Endothelial cell of umbilical vein (primary cell): ENCODE measurements at regions not wholly inside any gene's neighbourhood (a gene's known extent, or its start where the extent isn't known, plus 50 kb on each side); places are given as distances from the start of the nearest gene placed in this dataset.

ENCODE experiments used
- BruUV-seq: library from RNA; stranded (reverse); fragments of 400-500 nt; replicated peaks from 2 replicates; lab custom pipeline; 2021; lab: Mats Ljungman, UMichigan
- CTCF ChIA-PET: fragments of 300-600, 350-600 bp; sonication (Branson Sonifier 250); formaldehyde crosslinking; loops from one replicate; lab custom pipeline; 2021; ENCODE audit warnings: antibody characterized with exemption, inconsistent platforms; lab: Charles Lee
- POLR2A ChIA-PET: fragments of 300-600, 350-600 bp; sonication (Branson Sonifier 250); formaldehyde crosslinking; loops from one replicate; lab custom pipeline; 2021; ENCODE audit warnings: antibody characterized with exemption, inconsistent platforms; lab: Charles Lee
- DNase-seq: peaks from one replicate; pipeline ENCODE4 v3.0.0-alpha.2; 2011; ENCODE audit warnings: low read depth, low spot score
- FAIRE-seq: peaks from 2 replicates; lab custom pipeline; 2011; peaks lifted over from hg19 to GRCh38; lab: Jason Lieb, UNC
- H2AFZ ChIP-seq: 2 replicates; pipeline ENCODE4 v1.6.0; 2012; ENCODE audit warnings: low read depth, low read length, control low read depth, inconsistent platforms
- H3K27ac ChIP-seq: 2 replicates; pipeline ENCODE4 v1.5.1; 2011; ENCODE audit warnings: low read depth, mild to moderate bottlenecking, control low read depth, low read length, moderate library complexity; ENCODE audit not compliant: insufficient read depth
- H3K27me3 ChIP-seq, 2 experiments: 2 replicates each; pipeline versions ENCODE4 v1.6.0 to v1.6.1; 2011; ENCODE audit warnings: low read length in 2 of 2, mixed read lengths in 1 of 2; ENCODE audit not compliant: control insufficient read depth in 2 of 2, insufficient read depth in 2 of 2
- H3K36me3 ChIP-seq, 2 experiments: 2 replicates in 1 of 2; 3 replicates in 1 of 2; pipeline ENCODE4 v1.5.1; 2011; ENCODE audit warnings: low read length in 2 of 2, mild to moderate bottlenecking in 1 of 2, moderate library complexity in 1 of 2; ENCODE audit not compliant: control insufficient read depth in 2 of 2, insufficient read depth in 2 of 2; ENCODE audit errors: extremely low read depth in 1 of 2
- H3K4me1 ChIP-seq: 3 replicates; pipeline ENCODE4 v1.5.1; 2011; ENCODE audit warnings: mild to moderate bottlenecking, low read length; ENCODE audit not compliant: control insufficient read depth, insufficient read depth; ENCODE audit errors: extremely low read depth
- H3K4me2 ChIP-seq: 2 replicates; pipeline ENCODE4 v1.6.1; 2011; ENCODE audit warnings: low read length, control low read depth, mixed read lengths; ENCODE audit not compliant: insufficient read depth
- H3K4me3 ChIP-seq, 3 experiments: fragments of 200-600 bp in 1 of 3; sonication (generic), shearing (Covaris generic) in 1 of 3; replicated peaks in 1 of 3; 2 replicates each; pipeline ENCODE4 v1.5.1; 2011 to 2016; ENCODE audit warnings: control low read depth in 3 of 3, low read length in 3 of 3, mild to moderate bottlenecking in 2 of 3, inconsistent platforms in 1 of 3, low read depth in 1 of 3, moderate library complexity in 1 of 3; ENCODE audit not compliant: insufficient read depth in 1 of 3
- H3K79me2 ChIP-seq: 2 replicates; pipeline ENCODE4 v1.6.0; 2012; ENCODE audit warnings: low read length, inconsistent platforms; ENCODE audit not compliant: control insufficient read depth, insufficient read depth
- H3K9ac ChIP-seq: replicated peaks from 2 replicates; pipeline ENCODE3; 2011; ENCODE audit warnings: low read length, control low read depth; ENCODE audit not compliant: insufficient read depth; ENCODE audit errors: extremely low read depth
- H3K9me1 ChIP-seq: replicated peaks from 3 replicates; pipeline ENCODE4 v1.6.0; 2011; ENCODE audit warnings: mild to moderate bottlenecking, low read length; ENCODE audit not compliant: control insufficient read depth, insufficient read depth; ENCODE audit errors: extremely low read depth
- H3K9me3 ChIP-seq: replicated peaks from 2 replicates; pipeline ENCODE4 v1.5.1; 2012; ENCODE audit warnings: low read length, inconsistent platforms; ENCODE audit not compliant: control insufficient read depth, insufficient read depth
- H4K20me1 ChIP-seq: replicated peaks from 2 replicates; pipeline ENCODE3; 2011; ENCODE audit warnings: mild to moderate bottlenecking, low read length; ENCODE audit not compliant: control insufficient read depth, insufficient read depth; ENCODE audit errors: extremely low read depth
- EZH2 ChIP-seq: IDR thresholded peaks from 2 replicates; pipeline ENCODE4 v1.6.1; 2012; ENCODE audit warnings: borderline replicate concordance, low read depth, mild to moderate bottlenecking, moderate library complexity, low read length, inconsistent platforms; ENCODE audit not compliant: severe bottlenecking
- FOS ChIP-seq: IDR thresholded peaks from 2 replicates; pipeline ENCODE4 v1.6.1; 2011; ENCODE audit warnings: mild to moderate bottlenecking, low read length, moderate library complexity, borderline replicate concordance; ENCODE audit not compliant: insufficient read depth
- GATA2 ChIP-seq: IDR thresholded peaks from 2 replicates; pipeline ENCODE4 v1.7.0; 2011; ENCODE audit warnings: low read depth, mild to moderate bottlenecking, moderate library complexity, mixed read lengths, low read length; ENCODE audit not compliant: insufficient read length, insufficient read depth
- JUN ChIP-seq: IDR thresholded peaks from 2 replicates; pipeline ENCODE4 v1.6.1; 2011; ENCODE audit warnings: borderline replicate concordance, low read depth; ENCODE audit not compliant: insufficient read length, insufficient read depth
- MYC ChIP-seq: IDR thresholded peaks from one replicate; pipeline ENCODE4 v1.6.1; 2011; ENCODE audit warnings: mild to moderate bottlenecking, low read depth, low read length
- POLR2A ChIP-seq: IDR thresholded peaks from 2 replicates; pipeline ENCODE4 v1.6.1; 2012; ENCODE audit warnings: low read depth, mild to moderate bottlenecking, control low read depth, low read length
- POLR2AphosphoS5 ChIP-seq: IDR thresholded peaks from 2 replicates; pipeline ENCODE4 v1.6.1; 2012; ENCODE audit warnings: low read depth, mild to moderate bottlenecking, control low read depth, low read length, moderate library complexity; ENCODE audit not compliant: insufficient read depth
- dilution Hi-C: fragments of 300-500 bp; cut with MboI; formaldehyde crosslinking; loops from one replicate; pipeline ENCODE4 v1.15.0; 2019; ENCODE audit warnings: low sequenced_read_pairs; ENCODE audit not compliant: extremely low pct_ligation_motif_present
- intact Hi-C: fragments of 100-400 bp; cut with micrococcal nuclease; formaldehyde crosslinking; loops from one replicate; pipeline ENCODE4 v1.10.0; 2022
- TF ChIP-seq, protein P1 (sequence below), 2 donors: IDR thresholded peaks; 1 replicate in 1 of 2; 2 replicates in 1 of 2; pipeline ENCODE4 v1.5.1; 2011; ENCODE audit warnings: low read length in 2 of 2, mild to moderate bottlenecking in 2 of 2, moderate library complexity in 2 of 2, control low read depth in 1 of 2, inconsistent platforms in 1 of 2, low read depth in 1 of 2; ENCODE audit not compliant: insufficient read depth in 1 of 2; ENCODE audit errors: extremely low read depth in 1 of 2
- TF ChIP-seq, protein P2 (sequence below): IDR thresholded peaks from 2 replicates; pipeline ENCODE4 v1.6.1; 2011; ENCODE audit not compliant: insufficient read depth, insufficient read length

DNA sequence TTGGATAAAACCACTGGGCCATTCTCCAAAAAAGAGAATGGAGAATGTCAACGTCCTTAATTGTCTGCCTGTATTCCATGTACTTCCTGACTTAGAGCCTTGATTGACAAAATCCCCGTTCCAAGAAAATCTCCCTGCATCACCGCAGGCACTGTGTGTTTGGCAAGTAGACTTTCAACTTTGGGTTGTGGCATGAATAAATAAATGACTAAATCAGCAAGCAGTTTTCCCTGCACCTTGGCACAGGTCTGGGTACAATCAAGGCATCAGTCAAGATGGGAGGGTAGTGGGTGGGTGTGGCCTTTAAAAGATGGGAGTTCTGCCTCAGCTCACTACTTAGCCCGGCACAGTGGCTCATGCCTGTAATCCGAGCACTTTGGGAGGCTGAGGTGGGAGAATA, 248.5 kb upstream of the RPL38 start:
- ChIA-PET POLR2A (no interaction called here), CTCF (no interaction called here)
- Histone ChIP-seq H3K27me3 (no peaks in the 10 kb centered on the region), H3K79me2 (no peaks in the 10 kb centered on the region), H3K4me3 (no peak overlapping the region), H3K4me2 (no peak overlapping the region), H3K36me3 (no peaks in the 10 kb centered on the region), H3K9me3 (no peaks in the 10 kb centered on the region), H3K9me1 (no peaks in the 10 kb centered on the region), H3K9ac (no peak overlapping the region), H4K20me1 (no peaks in the 10 kb centered on the region), H3K4me1 (no peaks in the 10 kb centered on the region), H2AFZ (no peak overlapping the region), H3K27ac (no peak overlapping the region)
- dilution Hi-C loops: no loop called here
- FAIRE-seq (no peak), DNase-seq (no peak)
- no TSS peak for BruUV-seq
- intact Hi-C loops: loop anchor here (5.0 kb wide), 1 partner anchor 528 kb away; no protein-coding TSS in a partner anchor
- TF ChIP-seq GATA2 (no peak), EZH2 (no peak), POLR2A (no peak), JUN (no peak), POLR2AphosphoS5 (no peak), FOS (no peak), MYC (no peak)
- TF ChIP-seq, protein P1, sequence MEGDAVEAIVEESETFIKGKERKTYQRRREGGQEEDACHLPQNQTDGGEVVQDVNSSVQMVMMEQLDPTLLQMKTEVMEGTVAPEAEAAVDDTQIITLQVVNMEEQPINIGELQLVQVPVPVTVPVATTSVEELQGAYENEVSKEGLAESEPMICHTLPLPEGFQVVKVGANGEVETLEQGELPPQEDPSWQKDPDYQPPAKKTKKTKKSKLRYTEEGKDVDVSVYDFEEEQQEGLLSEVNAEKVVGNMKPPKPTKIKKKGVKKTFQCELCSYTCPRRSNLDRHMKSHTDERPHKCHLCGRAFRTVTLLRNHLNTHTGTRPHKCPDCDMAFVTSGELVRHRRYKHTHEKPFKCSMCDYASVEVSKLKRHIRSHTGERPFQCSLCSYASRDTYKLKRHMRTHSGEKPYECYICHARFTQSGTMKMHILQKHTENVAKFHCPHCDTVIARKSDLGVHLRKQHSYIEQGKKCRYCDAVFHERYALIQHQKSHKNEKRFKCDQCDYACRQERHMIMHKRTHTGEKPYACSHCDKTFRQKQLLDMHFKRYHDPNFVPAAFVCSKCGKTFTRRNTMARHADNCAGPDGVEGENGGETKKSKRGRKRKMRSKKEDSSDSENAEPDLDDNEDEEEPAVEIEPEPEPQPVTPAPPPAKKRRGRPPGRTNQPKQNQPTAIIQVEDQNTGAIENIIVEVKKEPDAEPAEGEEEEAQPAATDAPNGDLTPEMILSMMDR (IDR thresholded peaks at IDR 0.05; ENCODE audit: extremely low read depth in 1 of 2, insufficient read depth in 1 of 2, low read depth in 1 of 2, low read length in 2 of 2): no peak
- TF ChIP-seq, protein P2, sequence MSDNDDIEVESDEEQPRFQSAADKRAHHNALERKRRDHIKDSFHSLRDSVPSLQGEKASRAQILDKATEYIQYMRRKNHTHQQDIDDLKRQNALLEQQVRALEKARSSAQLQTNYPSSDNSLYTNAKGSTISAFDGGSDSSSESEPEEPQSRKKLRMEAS: no peak
